ENCODE measurements at regions not wholly inside any gene's neighbourhood (a gene's known extent, or its start where the extent isn't known, plus 50 kb on each side); places are given as distances from the start of the nearest gene placed in this dataset.

GRCh38 chr15:96411056-96412031 lies 80.8 kb downstream of the NR2F2 start:
- no peak for TF ChIP-seq CTCF (IDR thresholded peaks at IDR 0.05; ENCODE audit: borderline replicate concordance)
- H3K4me1 ChIP-seq: peaks cover 23% of the 10 kb centered on the region
- DNase-seq: no peak
- no peaks in the 10 kb centered on the region for H3K36me3 ChIP-seq
- H3K27me3 ChIP-seq (ENCODE audit: low read depth): peaks cover 100% of the 10 kb centered on the region
- intact Hi-C loops (cut with micrococcal nuclease): no loop called here
- no peaks in the 10 kb centered on the region for H3K9me3 ChIP-seq (replicated peaks)
- H3K27ac ChIP-seq (replicated peaks): no peak overlapping the region
- no peak overlapping the region for H3K4me3 ChIP-seq

GRCh38 chr15:96412045-96412905 lies 81.8 kb downstream of the NR2F2 start:
- intact Hi-C loops (cut with micrococcal nuclease): no loop called here
- DNase-seq: no peak
- Histone ChIP-seq H3K9me3 (replicated peaks) (no peaks in the 10 kb centered on the region), H3K27me3 (ENCODE audit: low read depth) (peaks cover 100% of the 10 kb centered on the region), H3K27ac (replicated peaks) (no peak overlapping the region), H3K4me3 (no peak overlapping the region), H3K4me1 (peaks cover 33% of the 10 kb centered on the region), H3K36me3 (no peaks in the 10 kb centered on the region)
- no peak for TF ChIP-seq CTCF (IDR thresholded peaks at IDR 0.05; ENCODE audit: borderline replicate concordance)

GRCh38 chr15:96412906-96413231 lies 82.4 kb downstream of the NR2F2 start:
- no peaks in the 10 kb centered on the region for H3K36me3 ChIP-seq
- peaks cover 36% of the 10 kb centered on the region for H3K4me1 ChIP-seq
- TF ChIP-seq CTCF (IDR thresholded peaks at IDR 0.05; ENCODE audit: borderline replicate concordance): no peak
- intact Hi-C loops (cut with micrococcal nuclease): no loop called here
- H3K27ac ChIP-seq (replicated peaks): no peak overlapping the region
- no peak for DNase-seq
- no peaks in the 10 kb centered on the region for H3K9me3 ChIP-seq (replicated peaks)
- H3K4me3 ChIP-seq: no peak overlapping the region
- peaks cover 100% of the 10 kb centered on the region for H3K27me3 ChIP-seq (ENCODE audit: low read depth)

GRCh38 chr15:96413657-96414056 lies 83.2 kb downstream of the NR2F2 start:
- intact Hi-C loops (cut with micrococcal nuclease): no loop called here
- H3K4me3 ChIP-seq: no peak overlapping the region
- no peaks in the 10 kb centered on the region for H3K36me3 ChIP-seq
- H3K9me3 ChIP-seq (replicated peaks): no peaks in the 10 kb centered on the region
- DNase-seq: no peak
- peaks cover 34% of the 10 kb centered on the region for H3K4me1 ChIP-seq
- TF ChIP-seq CTCF (IDR thresholded peaks at IDR 0.05; ENCODE audit: borderline replicate concordance): no peak
- no peak overlapping the region for H3K27ac ChIP-seq (replicated peaks)
- H3K27me3 ChIP-seq (ENCODE audit: low read depth): peaks cover 100% of the 10 kb centered on the region

GRCh38 chr15:96414875-96415274 lies 84.4 kb downstream of the NR2F2 start:
- Histone ChIP-seq H3K27ac (replicated peaks) (no peak overlapping the region), H3K4me3 (no peak overlapping the region), H3K4me1 (peaks cover 22% of the 10 kb centered on the region), H3K9me3 (replicated peaks) (no peaks in the 10 kb centered on the region), H3K36me3 (no peaks in the 10 kb centered on the region), H3K27me3 (ENCODE audit: low read depth) (peaks cover 100% of the 10 kb centered on the region)
- DNase-seq: no peak
- no peak for TF ChIP-seq CTCF (IDR thresholded peaks at IDR 0.05; ENCODE audit: borderline replicate concordance)
- intact Hi-C loops (cut with micrococcal nuclease): no loop called here
